ENCODE measurements at regions not wholly inside any gene's neighbourhood (a gene's known extent, or its start where the extent isn't known, plus 50 kb on each side); places are given as distances from the start of the nearest gene placed in this dataset.
"Not testable (repeated sequence)": the region's sequence is repeated elsewhere in the genome, so short reads cannot be mapped to it uniquely, and the experiment has no call there.

DNA sequence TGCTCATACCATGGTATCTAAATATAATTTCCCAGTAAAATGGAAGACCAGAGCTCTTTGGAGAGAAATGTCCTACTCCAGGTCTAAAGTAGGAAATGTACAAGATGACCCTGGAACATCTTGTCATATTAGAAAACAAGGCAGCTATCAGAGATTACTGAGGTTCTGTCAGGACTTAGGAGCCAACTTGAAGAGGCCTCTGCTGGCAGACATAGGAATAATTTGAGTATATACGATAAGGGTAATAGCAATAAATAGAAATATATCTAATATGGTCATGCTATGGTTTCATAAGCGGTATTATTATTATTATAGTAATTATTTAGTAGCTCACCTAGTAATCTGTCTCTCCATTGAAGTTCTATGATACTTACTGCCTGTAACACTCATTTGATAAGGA is 224.2 kb downstream of the SOX2 start:
- H3K27me3 ChIP-seq (replicated peaks in 1 of 4; ENCODE audit: control extremely low read depth in 1 of 4, control insufficient read depth in 3 of 4, insufficient read depth in 4 of 4, low read length in 3 of 4) = no peaks in the 10 kb centered on the region
- no peaks in the 10 kb centered on the region for H3K9me3 ChIP-seq (ENCODE audit: control extremely low read depth in 1 of 3, control insufficient read depth in 2 of 3, insufficient read depth in 1 of 3, low read length in 2 of 3)
- ATAC-seq (ENCODE audit: low read depth) (no peak), DNase-seq (no peak)
- no peak overlapping the region for H3K4me3 ChIP-seq (ENCODE audit: control extremely low read depth in 1 of 5, extremely low read depth in 1 of 5, insufficient read depth in 1 of 5, low read depth in 2 of 5, low read length in 4 of 5)
- no peak overlapping the region for H3K27ac ChIP-seq (ENCODE audit: low read length in 2 of 2)
- H3K36me3 ChIP-seq (replicated peaks in 1 of 2; ENCODE audit: control extremely low read depth in 1 of 2, control insufficient read depth in 1 of 2, extremely low read depth in 1 of 2, insufficient read depth in 2 of 2, low read length in 1 of 2) = no peaks in the 10 kb centered on the region
- H3K4me2 ChIP-seq (replicated peaks; ENCODE audit: low read depth, low read length, poor library complexity, severe bottlenecking) = no peak overlapping the region
- H3K9ac ChIP-seq (ENCODE audit: low read length) = no peak overlapping the region
- H3K79me2 ChIP-seq (ENCODE audit: control insufficient read depth, insufficient read depth, low read length) = no peaks in the 10 kb centered on the region
- ChIA-PET POLR2A (no interaction called here), CTCF (no interaction called here)
- H3K4me3 Mint-ChIP-seq = no peak overlapping the region
- WGBS (ENCODE audit: insufficient coverage) = no CpG with 5 or more reads among the region's 2 CpGs
- TF ChIP-seq EZH2 (IDR thresholded peaks at IDR 0.05; ENCODE audit: borderline replicate concordance, insufficient read depth, low read depth, low read length, poor library complexity, severe bottlenecking) = no peak
- TF ChIP-seq, protein P1, sequence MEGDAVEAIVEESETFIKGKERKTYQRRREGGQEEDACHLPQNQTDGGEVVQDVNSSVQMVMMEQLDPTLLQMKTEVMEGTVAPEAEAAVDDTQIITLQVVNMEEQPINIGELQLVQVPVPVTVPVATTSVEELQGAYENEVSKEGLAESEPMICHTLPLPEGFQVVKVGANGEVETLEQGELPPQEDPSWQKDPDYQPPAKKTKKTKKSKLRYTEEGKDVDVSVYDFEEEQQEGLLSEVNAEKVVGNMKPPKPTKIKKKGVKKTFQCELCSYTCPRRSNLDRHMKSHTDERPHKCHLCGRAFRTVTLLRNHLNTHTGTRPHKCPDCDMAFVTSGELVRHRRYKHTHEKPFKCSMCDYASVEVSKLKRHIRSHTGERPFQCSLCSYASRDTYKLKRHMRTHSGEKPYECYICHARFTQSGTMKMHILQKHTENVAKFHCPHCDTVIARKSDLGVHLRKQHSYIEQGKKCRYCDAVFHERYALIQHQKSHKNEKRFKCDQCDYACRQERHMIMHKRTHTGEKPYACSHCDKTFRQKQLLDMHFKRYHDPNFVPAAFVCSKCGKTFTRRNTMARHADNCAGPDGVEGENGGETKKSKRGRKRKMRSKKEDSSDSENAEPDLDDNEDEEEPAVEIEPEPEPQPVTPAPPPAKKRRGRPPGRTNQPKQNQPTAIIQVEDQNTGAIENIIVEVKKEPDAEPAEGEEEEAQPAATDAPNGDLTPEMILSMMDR (IDR thresholded peaks at IDR 0.05) = no peak
- no peak overlapping the region for H2AFZ ChIP-seq (ENCODE audit: insufficient read depth, low read depth, low read length, poor library complexity, severe bottlenecking)
- H3K27ac Mint-ChIP-seq = no peak overlapping the region
- peaks cover 10% of the 10 kb centered on the region for H3K4me1 Mint-ChIP-seq
- peaks cover 0 to 8% of the 10 kb centered on the region in 2 donors for H3K4me1 ChIP-seq (ENCODE audit: control insufficient read depth in 2 of 2, insufficient read depth in 2 of 2, low read length in 2 of 2)
- intact Hi-C loops (cut with micrococcal nuclease) = no loop called here
- H3K9me3 Mint-ChIP-seq (ENCODE audit: insufficient read depth) = no peaks in the 10 kb centered on the region
- no peaks in the 10 kb centered on the region for H3K27me3 Mint-ChIP-seq
- no peaks in the 10 kb centered on the region for H4K20me1 ChIP-seq (ENCODE audit: control insufficient read depth, insufficient read depth, low read length, poor library complexity, severe bottlenecking)

DNA sequence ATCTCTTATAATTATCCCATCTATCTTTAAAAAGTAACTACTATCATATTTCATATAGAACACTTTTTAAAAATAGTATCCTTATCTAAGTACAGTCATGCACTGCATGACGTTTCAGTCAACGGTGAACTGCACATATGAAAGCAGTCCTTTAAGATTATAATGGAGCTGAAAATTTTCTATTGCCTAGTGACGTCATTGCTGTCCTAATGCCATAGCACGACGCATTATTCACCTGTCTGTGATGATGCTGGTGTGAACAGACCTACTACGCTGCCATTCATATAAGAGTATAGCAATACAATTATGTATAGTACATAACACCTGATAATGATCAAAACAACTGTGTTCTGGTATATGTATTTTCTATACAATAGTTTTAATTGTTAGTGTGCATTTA is 225.0 kb downstream of the SOX2 start:
- Histone ChIP-seq H3K79me2 (ENCODE audit: control insufficient read depth, insufficient read depth, low read length) (no peaks in the 10 kb centered on the region), H3K9ac (ENCODE audit: low read length) (no peak overlapping the region), H4K20me1 (ENCODE audit: control insufficient read depth, insufficient read depth, low read length, poor library complexity, severe bottlenecking) (no peaks in the 10 kb centered on the region), H2AFZ (ENCODE audit: insufficient read depth, low read depth, low read length, poor library complexity, severe bottlenecking) (no peak overlapping the region), H3K4me2 (replicated peaks; ENCODE audit: low read depth, low read length, poor library complexity, severe bottlenecking) (no peak overlapping the region), H3K27ac (ENCODE audit: low read length in 2 of 2) (no peak overlapping the region), H3K4me1 (ENCODE audit: control insufficient read depth in 2 of 2, insufficient read depth in 2 of 2, low read length in 2 of 2) (peaks cover 0 to 6% of the 10 kb centered on the region in 2 donors), H3K4me3 (ENCODE audit: control extremely low read depth in 1 of 5, extremely low read depth in 1 of 5, insufficient read depth in 1 of 5, low read depth in 2 of 5, low read length in 4 of 5) (no peak overlapping the region), H3K9me3 (ENCODE audit: control extremely low read depth in 1 of 3, control insufficient read depth in 2 of 3, insufficient read depth in 1 of 3, low read length in 2 of 3) (no peaks in the 10 kb centered on the region), H3K27me3 (replicated peaks in 1 of 4; ENCODE audit: control extremely low read depth in 1 of 4, control insufficient read depth in 3 of 4, insufficient read depth in 4 of 4, low read length in 3 of 4) (no peaks in the 10 kb centered on the region), H3K36me3 (replicated peaks in 1 of 2; ENCODE audit: control extremely low read depth in 1 of 2, control insufficient read depth in 1 of 2, extremely low read depth in 1 of 2, insufficient read depth in 2 of 2, low read length in 1 of 2) (no peaks in the 10 kb centered on the region)
- no CpG with 5 or more reads among the region's 6 CpGs for WGBS (ENCODE audit: insufficient coverage)
- no peak for TF ChIP-seq EZH2 (IDR thresholded peaks at IDR 0.05; ENCODE audit: borderline replicate concordance, insufficient read depth, low read depth, low read length, poor library complexity, severe bottlenecking)
- TF ChIP-seq, protein P1 (IDR thresholded peaks at IDR 0.05) = no peak
- Mint-ChIP-seq H3K4me1 (peaks cover 9% of the 10 kb centered on the region), H3K27me3 (no peaks in the 10 kb centered on the region), H3K9me3 (ENCODE audit: insufficient read depth) (no peaks in the 10 kb centered on the region), H3K27ac (no peak overlapping the region), H3K4me3 (no peak overlapping the region)
- intact Hi-C loops (cut with micrococcal nuclease) = no loop called here
- ChIA-PET CTCF (interaction anchor here (0.7 kb wide), 1 partner anchor 318 kb away, joined by 3 read pairs; no protein-coding TSS in a partner anchor), POLR2A (no interaction called here)
- DNase-seq = no peak
- no peak for ATAC-seq (ENCODE audit: low read depth)

DNA sequence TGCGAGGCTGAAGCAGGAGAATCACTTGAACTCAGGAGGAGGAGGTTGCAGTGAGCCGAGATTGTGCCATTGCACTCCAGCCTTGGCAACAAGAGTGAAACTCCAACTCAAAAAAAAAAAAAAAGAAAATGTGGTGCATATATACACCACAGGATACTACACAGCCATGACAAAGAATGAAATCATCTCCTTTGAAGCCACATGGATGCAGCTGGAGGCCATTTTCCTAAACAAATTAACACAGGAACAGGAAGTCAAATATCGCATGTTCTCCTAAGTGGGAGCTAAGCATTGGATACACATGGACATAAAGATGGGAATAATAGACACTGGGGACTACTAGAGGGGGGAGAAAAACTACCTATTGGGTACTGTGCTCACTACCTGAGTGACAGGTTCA is 226.9 kb downstream of the SOX2 start:
- H3K27ac Mint-ChIP-seq; H3K4me2 ChIP-seq (replicated peaks; ENCODE audit: low read depth, low read length, poor library complexity, severe bottlenecking); CTCF ChIA-PET; intact Hi-C loops (cut with micrococcal nuclease); H3K4me1 Mint-ChIP-seq; H3K9me3 ChIP-seq (ENCODE audit: control extremely low read depth in 1 of 3, control insufficient read depth in 2 of 3, insufficient read depth in 1 of 3, low read length in 2 of 3); H3K9ac ChIP-seq (ENCODE audit: low read length); H3K4me1 ChIP-seq (ENCODE audit: control insufficient read depth in 2 of 2, insufficient read depth in 2 of 2, low read length in 2 of 2); H3K27me3 ChIP-seq (replicated peaks in 1 of 4; ENCODE audit: control extremely low read depth in 1 of 4, control insufficient read depth in 3 of 4, insufficient read depth in 4 of 4, low read length in 3 of 4); ATAC-seq (ENCODE audit: low read depth); H3K27ac ChIP-seq (ENCODE audit: low read length in 2 of 2); H3K79me2 ChIP-seq (ENCODE audit: control insufficient read depth, insufficient read depth, low read length); POLR2A ChIA-PET; H2AFZ ChIP-seq (ENCODE audit: insufficient read depth, low read depth, low read length, poor library complexity, severe bottlenecking); H3K4me3 Mint-ChIP-seq; H4K20me1 ChIP-seq (ENCODE audit: control insufficient read depth, insufficient read depth, low read length, poor library complexity, severe bottlenecking); H3K27me3 Mint-ChIP-seq; H3K9me3 Mint-ChIP-seq (ENCODE audit: insufficient read depth); H3K4me3 ChIP-seq (ENCODE audit: control extremely low read depth in 1 of 5, extremely low read depth in 1 of 5, insufficient read depth in 1 of 5, low read depth in 2 of 5, low read length in 4 of 5); H3K36me3 ChIP-seq (replicated peaks in 1 of 2; ENCODE audit: control extremely low read depth in 1 of 2, control insufficient read depth in 1 of 2, extremely low read depth in 1 of 2, insufficient read depth in 2 of 2, low read length in 1 of 2); DNase-seq: not testable (repeated sequence)
- no CpG with 5 or more reads among the region's 3 CpGs for WGBS (ENCODE audit: insufficient coverage)
